NCI-H187 treated with DMSO at 0.1 percent for 48 hours (cell line): ENCODE measurements at regions not wholly inside any gene's neighbourhood (a gene's known extent, or its start where the extent isn't known, plus 50 kb on each side); places are given as distances from the start of the nearest gene placed in this dataset.

Experiments
- DNase-seq: peaks from one replicate; lab custom pipeline; 2025; lab: John Stamatoyannopoulos, UW

DNA sequence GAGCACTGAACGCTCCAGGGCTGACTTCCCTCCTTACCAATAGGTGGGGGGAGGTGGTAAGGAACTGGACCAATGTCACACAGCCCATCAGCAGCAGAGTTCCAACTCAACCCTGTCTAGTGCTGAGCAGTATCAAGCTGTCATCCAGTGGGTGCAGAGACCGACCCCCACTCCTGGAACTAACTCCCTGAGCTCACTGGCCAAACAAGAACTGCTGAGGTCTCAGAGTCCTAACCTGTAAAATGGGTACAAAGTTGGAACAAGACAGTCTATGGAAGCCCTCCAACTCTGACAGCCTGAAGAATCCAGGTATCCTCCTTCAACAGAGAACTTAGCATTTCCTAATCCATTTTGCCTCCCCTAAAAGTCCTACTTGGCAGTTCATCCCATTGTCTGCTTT, 91.1 kb upstream of the CLMN start:
- DNase-seq, result no peak

DNA sequence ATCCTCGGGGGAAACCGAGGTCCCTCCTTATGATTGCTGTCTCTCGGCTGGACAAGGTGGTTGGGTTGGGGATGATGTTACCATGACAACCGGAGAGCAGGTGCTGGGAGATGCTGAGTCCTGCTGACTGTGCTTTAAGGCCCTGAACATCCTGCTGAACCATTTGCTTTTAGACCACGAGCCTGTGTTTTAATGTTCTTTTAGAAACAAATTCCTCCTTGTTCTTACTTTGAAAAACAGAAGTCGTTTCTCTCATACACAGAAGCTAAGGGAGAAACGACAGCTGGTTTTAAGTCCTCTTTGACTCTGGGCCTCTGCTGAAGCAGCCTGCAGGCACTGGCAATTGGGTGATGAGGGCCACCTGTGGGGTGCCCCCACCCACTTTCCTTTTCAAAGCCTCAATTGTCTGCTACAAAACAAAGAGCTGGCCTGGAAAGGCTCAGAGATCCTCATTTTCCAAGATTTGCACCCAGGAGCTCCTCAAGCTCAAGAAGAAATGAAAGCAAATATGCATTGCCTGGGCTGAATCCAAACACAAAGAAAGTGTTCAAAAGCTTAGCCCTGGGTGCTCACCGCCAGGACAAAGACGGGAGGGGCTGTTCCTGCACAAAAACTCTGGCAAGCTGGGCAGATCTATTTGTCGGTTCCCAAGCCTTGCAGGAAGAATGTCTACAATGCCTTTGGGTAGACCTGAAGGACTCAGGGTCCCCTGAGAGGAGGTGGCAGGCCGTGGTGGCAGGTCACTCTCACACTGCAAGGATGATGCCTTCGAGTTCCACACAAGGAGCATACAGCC, 90.0 kb upstream of the CLMN start:
- no peak for DNase-seq

DNA sequence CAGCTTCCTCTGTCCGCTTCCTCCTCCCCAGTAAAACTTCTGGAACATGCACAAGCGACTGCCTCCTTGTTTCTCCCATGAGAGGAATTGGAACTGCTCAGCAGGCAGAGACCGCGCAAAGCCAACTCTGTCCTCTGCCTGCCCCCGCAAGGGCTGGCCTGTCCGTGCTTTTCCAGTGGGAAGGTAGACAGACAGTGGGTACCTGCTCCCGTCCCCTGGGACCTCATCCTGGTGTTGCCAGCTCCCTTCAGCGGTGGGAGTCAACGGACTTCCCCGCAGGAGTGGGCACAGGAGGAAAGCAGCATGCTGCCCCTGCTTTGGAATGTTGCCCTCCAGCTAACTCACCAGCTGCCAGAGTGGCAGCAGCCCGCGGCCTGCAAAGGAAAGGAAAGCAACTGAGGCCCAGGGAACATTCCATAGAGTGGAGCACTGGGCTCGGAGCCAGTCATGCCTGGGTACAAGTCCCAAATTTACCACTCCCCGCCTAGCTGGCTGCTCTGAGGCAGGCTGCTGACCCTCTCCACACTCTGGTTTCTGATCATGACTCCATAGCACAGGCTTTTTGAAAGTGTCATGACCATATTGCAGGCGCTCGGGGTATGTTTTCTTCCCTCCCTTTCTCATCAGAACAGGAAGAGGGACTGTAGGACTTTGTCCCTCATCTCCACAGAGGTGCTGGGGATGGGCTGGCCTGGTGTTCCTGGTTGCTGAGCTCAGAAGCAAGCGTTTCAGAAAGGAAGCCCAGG, 89.2 kb upstream of the CLMN start:
- no peak for DNase-seq

DNA sequence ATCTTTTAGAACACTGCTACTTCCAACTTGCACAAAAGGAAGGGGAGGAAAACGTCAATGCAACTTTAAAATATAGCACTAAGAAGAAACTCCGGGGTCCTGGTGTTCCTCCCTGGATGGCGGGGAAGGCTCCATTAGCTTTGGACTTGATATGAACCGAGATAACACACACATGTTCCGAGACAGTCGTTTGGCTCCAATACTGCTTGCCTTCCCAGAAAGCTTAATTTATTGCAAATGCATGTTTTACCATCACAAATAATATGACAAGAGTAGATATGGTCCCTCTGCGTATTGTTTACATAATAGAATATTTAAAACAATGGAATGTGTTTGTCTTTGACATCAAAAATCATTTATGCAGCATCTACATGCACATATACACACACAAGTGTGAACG, 87.6 kb upstream of the CLMN start:
- DNase-seq, result no peak

DNA sequence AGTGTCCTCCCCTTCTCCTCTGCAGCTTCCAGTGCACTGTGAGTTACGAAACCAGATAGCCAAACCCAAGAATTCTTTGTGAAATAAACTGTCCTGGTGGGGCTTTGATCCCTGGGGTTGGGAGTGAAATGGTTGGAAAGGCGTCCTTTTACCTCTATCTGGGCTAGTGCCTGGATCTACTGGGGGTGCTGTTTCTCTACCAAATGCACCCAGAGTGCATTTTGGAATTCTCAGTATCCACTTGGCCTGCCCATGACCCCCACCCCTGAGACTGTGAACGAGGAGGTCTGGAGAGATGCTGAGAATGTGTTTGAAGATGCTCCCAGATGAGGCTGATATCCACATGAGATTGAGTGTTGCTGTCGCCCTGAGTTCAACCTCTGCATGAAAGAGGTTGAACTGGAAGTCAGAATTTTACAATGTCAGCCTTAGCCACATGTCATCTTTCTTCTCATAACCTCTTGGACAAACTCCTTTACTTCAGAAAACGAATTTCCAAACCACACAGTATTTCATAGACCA, 87.1 kb upstream of the CLMN start:
- no peak for DNase-seq

DNA sequence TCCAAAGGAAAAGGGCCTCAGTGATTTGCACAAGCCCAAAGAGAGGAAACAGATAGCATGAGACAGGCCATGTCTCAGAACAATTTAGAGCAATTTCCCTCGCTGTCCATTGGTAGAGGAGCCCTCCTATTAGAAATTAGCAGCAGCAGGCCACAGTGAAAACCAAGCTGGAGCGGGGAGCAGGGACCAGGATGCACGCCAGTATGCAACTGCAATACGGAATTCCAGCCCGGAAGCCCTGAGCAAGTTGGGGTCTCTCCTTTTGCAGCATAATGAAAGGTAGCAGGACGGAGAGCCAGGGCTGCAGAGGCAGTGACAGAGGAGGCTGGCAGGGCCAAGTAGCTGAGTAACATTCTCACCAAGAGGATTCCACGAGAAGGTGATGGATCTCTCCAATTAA, 84.9 kb upstream of the CLMN start:
- no peak for DNase-seq

DNA sequence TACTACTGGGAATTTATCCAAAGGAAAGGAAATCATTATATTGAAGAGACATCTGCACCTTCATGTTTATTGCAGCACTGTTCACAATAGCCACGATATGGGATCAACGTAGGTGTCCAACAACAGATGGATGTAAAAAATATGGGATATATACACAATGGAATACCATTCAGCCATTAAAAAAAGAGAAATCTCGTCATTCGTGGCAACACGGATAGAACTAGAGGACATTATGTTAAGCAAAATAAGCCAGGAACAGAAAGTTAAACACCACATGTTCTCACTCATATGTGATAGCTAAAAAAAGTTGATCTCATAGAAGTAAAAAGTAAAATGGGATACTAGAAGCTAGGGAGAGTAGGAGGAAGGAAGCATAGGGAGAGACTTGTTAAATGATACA, 82.9 kb upstream of the CLMN start:
- no peak for DNase-seq

DNA sequence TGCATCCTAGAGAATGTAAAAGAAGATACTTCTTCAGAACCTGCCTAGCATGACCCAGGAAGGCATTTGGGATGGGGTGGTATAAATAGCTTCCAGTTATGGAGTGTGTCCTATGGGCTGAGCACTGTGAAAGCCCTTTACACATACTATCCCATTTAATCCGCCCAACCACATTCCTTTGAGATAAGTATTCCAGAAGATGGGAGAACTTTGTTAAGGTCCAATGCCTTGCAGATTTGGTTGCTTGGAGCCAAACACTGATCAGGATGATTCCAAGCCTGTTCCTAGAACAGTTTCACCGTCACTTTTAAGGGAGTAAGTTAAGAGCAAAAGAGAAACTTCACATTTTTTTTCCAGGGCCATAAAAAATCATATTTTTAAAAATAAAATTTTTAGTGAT, 82.5 kb upstream of the CLMN start:
- no peak for DNase-seq

DNA sequence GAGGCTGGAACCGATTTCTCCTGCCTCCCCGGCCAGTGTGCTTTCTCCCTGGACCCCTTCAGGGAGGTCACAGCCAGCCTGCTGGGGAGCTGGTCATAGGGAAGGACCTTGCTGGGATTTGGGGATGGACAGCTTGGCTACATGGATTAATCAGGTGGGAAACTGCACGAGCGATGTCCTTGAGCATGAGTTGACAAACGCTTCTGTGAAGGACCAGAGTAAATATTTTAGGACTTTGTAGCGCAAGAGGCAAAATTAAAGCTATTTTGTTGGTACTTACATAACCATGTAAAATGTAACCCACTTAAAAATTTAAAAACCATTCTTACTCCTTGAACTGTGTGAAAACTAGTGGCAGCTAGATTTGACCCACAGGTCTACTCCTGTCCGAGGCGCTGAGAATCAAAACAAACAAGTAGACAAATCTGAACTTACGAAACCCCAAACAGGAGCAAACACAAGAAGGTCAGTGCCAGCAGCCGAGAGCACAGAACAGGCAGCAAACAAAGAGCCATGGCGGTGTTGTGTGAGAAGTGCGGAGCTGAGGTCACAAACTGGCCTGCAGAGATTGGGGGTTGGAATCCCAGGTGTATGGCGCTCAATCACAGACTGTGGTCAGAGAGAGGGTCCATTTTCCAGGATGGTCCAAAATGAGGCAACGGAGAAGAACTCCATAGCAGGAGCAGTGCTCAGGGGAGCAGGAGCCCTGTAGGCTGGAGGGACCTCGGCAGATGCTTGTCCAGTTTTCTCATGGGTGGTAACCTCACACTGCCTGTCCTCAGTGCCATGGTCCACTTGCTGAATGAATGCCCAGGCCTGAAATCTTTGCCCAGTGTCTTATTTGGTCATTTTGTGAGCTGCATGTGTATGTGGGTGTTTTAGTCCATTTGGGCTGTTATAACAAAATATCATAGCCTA, 79.2 kb upstream of the CLMN start:
- no peak for DNase-seq

DNA sequence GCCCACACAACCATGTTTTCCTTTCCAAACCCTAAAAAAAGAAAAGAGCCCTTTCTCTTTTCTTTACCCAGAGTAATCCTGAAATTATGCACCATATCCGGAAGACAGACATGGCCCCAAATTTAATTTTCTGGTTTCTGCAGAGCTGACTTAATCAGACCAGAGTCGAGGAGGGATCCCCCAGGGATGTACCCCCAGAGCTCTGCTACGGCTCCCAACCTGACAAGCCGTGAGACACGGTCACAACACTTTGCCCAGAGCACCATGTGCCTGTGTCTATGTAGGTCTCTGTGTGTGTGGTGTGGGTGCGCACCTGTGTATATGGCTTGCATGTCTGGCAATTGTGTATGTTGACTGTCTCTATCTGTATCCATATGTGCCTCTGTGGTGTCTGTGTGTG, 77.6 kb upstream of the CLMN start:
- DNase-seq, result no peak

DNA sequence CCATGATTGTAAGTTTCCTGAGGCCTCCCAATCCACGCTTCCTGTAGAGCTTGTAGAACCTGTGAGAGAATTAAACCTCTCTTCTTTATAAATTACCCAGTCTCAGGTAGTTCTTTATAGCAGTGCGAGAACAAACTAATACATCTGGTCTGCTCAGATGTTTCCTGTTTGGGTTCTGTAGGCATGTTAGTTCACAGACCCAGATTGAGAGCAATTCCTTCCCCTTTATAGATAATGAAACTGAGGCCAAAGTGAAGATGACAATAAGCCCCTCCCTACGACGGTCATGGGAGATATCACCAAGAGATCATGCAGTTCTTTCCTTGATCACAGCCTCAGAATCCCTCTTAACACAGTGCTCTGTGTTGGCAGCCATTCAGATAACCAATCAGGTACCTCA, 76.5 kb upstream of the CLMN start:
- DNase-seq, result no peak

DNA sequence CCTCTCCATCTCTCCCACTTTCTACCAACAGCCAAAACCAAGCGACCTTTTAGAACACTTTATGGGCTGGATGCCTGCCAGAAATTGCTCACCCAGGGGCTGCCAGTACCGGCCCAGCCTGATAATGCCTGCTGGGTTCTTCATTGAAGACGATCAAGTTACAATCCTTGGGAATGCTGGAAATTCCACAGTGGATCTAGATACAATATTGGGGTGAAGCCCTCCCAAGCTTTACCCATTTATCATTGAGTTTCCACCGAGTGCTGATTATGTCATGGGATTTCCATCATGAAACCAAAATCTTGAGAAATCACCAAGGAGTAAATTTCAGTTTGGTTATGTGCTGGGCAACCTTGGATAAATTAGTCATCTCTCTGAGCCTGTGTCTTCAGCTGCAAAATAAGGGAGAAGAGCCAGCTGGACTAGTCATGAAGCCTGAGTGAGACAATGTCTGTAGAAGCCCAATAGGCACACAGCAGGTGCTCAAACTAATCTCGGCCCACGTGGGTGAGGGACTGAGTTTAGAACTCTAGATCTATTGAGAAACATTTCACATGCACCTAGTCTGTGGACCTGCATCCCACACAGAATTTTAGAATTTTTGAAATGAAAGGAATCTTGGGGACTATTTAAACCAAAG, 75.5 kb upstream of the CLMN start:
- no peak for DNase-seq

DNA sequence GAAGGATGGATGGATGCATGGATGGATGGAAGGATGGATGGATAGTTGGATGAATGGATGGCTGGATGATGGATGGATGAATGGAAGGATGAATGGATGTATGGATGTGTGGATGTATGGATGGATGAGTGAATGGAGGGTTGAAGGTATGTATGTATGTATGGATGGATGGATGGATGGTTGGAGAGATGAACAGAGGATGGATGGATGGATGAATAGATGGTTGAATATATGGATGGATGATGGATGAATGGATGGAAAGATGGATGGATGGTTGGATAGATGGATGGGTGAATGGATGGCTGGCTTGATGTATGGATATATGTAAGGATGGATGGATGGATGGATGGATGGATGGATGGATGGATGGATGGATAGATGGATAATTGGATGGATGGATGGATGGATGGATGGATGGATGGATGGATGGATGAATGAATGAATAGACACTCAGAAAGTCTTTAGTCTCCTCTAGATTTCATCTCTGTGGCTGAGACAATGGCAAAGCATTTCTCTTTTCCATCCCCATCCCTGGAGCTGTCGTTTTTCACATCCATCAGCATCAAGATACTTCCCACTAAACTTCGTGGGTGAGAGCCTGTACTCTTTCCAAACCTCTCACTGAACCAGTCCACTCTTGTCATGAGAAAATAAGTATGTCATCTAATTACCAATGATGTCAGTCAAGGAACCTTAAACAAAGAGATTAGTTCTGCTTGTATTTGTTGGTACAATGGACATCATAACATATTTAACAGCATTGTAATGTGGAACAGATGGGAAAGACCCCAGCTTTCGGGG, 74.8 kb upstream of the CLMN start:
- DNase-seq, result no peak

DNA sequence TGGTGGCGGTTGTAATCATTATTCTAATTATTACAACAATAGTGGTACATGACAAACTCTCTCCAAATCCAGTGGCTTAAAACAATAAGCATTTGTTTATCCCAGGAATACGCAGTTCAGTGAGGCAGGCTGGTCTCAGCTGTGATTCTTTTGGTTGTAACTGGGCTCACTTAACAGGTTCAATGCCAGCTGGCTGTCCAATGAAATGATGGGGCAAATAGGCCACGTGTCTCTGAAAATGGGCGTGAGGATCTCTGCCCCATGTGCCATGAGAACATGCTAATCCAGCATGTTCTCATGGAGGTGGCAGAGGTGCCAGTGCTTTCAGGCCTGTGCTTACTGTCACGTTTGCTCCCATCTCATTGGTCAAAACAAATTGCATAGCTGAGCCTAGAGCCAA, 73.1 kb upstream of the CLMN start:
- no peak for DNase-seq

DNA sequence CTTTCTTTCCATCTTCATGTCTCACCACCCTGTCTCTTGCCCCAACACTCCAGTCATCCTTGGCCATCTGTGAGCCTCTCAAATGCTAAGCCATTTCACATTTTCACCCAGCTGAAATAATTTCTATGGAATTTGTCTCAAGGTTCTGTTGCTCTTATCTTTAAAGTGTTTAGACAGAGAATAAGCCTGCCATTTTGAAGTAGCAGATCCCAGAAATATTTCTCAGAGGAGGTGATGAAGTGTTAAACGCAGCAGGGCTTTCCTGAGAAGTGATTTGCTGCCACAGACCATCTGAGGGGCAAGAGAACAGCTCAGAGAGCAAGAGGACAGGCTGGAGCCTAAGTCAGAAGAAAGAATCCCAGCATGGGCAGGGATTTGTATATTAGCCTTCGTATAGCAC, 71.6 kb upstream of the CLMN start:
- DNase-seq, result no peak

DNA sequence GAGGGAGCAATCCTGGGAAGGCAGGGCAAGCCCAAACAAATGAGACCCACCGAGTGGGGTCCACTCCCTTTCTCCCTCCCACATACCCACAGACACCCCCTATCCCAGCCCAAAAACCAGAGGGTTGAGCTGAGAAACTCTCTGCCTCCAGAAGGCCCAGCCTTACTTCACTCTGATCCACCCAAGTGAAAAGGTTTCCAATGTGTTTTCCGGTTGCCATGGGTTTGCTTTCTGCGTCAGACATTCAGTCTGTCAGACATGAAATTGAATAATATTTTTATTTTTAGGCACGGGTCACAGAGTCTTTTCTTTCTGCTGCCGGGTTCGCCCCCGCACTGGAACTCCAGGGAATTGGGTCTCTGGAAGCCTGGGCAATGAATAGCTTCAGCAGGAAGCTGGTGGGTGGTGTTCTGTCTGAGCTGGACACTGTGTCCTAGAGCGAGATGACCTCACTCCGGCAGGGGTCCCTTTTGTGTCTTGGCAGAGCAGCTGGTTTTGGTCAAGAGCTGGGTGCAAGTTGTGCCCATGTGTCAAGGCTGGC, 69.8 kb upstream of the CLMN start:
- no peak for DNase-seq

DNA sequence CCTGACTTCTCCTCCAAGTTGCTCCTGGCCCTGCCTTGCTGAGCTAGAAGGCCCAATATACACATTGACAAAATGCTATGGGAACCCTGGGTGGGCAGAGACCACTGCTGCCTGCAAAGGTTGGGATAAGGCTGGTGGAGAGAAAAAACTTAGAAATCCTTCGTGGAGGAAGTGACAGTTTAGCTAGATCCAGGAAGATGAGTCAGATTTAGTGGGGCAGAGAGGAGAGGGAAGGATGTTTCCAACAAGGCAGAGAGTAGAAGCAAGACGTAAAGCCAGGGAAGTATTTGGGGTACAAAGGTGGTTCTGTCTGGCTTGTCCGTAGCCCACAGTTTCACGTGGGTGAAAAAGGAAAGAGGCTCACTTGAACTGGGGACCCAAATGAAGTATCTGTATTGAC, 69.0 kb upstream of the CLMN start:
- DNase-seq, result no peak

DNA sequence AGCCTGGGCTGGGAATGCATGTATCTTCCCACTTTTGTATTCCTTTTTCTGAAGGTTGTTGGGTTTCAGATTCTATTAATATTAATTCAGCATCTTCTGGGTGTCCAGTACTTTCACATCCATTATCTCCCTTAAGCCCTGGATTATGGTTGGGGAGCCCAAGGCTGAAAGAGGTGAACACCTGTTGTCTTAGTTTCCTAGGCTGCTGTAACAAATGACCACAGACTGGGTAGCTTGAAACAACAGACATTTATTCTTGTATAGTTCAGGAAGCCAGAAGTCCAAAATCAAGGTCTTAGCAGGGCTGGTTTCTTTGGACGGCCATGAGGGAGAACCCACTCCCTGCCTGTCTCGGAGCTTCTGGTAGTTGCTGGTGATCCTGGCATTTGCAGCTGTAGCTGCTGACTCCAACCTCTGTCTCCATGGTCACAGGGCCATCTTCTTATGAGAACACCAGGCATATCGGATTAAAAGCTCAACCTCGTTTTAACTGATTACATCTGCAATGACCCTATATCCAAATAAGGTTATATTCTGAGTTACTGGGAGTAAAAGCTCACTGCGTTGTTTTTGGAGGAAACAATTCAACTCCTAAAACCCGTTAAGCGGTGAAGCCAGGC, 68.2 kb upstream of the CLMN start:
- DNase-seq, result no peak

DNA sequence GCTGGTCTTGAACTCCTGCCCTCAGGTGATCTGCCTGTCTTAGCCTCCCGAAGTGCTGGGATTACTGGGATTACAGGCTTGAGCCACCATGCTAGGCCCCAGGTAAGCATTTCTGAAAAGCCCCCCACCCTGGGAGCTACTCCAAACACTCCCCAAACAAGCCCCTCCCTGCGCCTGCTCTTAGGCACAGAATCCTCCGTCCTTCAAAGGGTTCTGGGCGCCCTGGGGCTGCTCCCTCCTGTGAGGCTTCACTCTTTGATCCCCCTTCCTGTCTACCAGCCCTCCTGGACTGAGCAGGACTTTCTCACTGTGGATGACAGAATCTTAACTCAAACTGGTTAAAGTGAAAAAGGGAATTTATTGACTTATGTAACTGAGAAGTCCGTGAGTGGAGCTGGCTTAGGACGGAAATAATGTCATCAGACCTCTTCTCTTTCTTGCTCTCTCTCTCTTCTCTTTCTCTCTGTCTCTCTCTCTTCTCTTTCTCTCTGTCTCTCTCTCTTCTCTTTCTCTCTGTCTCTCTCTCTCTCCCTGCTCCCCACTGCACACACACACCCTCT, 66.9 kb upstream of the CLMN start:
- no peak for DNase-seq

DNA sequence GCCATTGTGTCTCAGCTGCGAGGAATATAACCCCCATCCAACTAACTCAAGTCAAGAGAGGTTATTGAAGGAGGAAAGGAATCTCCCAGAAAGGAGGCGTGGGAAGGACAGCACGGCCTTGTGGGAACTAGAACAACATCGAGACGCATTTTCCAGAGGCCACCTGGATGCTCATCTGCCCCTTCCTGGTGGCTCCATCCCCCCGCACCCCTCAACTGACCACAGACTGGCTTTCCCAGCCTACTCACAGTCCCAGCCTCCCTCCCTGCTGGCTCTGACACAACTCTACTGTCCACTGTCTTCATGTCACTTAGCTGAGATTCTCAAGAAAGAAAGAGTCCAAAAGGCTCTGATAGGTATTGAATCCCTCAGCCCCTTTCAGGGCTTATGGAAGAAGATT, 66.0 kb upstream of the CLMN start:
- DNase-seq, result no peak
